ENCODE measurements at regions not wholly inside any gene's neighbourhood (a gene's known extent, or its start where the extent isn't known, plus 50 kb on each side); places are given as distances from the start of the nearest gene placed in this dataset.

- no peak for TF ChIP-seq ELF4 (CRISPR knock-in tag; IDR thresholded peaks at IDR 0.05; ENCODE audit: borderline replicate concordance)
- no peak for TF ChIP-seq RBAK (CRISPR knock-in tag; IDR thresholded peaks at IDR 0.05)
- no peak for TF ChIP-seq MEIS2 (CRISPR knock-in tag; IDR thresholded peaks at IDR 0.05)
- no peak for TF ChIP-seq CBX5 (CRISPR knock-in tag; IDR thresholded peaks at IDR 0.05; ENCODE audit: borderline replicate concordance)
- TF ChIP-seq PBX3 (CRISPR knock-in tag; IDR thresholded peaks at IDR 0.05; ENCODE audit: borderline replicate concordance): no peak
Observed at GRCh38 chr17:79154951-79155585, 80.4 kb downstream of the ENGASE start.

All from HepG2 (cell line).